ENCODE measurements at regions not wholly inside any gene's neighbourhood (a gene's known extent, or its start where the extent isn't known, plus 50 kb on each side); places are given as distances from the start of the nearest gene placed in this dataset.

DNA sequence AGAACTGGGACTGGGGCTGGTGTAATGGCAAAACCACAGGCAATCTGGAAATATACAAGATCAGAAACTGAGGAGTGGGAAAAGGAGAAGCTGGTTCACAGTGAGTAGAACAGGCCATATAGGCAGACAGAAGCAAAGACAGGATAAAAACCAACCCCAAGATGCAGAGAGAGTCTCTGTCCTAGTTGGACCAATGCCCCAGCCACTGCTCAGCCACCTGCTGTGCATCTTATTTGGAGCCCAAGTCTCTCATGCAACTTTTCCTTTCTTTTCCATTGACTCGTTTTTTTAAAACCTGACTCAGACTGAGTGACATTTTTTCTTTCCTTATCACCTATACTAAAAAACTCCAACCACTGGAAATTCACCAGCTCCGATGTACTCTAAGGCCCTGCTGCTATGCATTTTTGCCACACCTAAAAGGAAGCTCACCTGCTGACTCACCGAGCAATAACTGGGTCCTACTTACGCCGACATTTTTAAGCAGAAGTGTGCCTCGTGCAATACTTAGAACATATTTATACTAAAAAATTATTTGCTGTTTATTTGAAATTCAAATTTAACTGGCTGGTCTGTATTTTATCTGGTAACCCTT lies 100.8 kb upstream of the XYLT1 start:
- Histone ChIP-seq H3K9me2 (ENCODE audit: insufficient read depth, low read length) (no peaks in the 10 kb centered on the region), H3K36me3 (ENCODE audit: insufficient read depth, low read length) (no peaks in the 10 kb centered on the region), H4K20me1 (ENCODE audit: insufficient read depth, low read length) (no peaks in the 10 kb centered on the region), H3K4me2 (ENCODE audit: low read length) (no peak overlapping the region), H3K27ac (ENCODE audit: low read depth, low read length, poor library complexity, severe bottlenecking) (no peak overlapping the region), H2AFZ (ENCODE audit: low read length) (no peak overlapping the region), H3K79me2 (ENCODE audit: insufficient read depth, low read depth, low read length) (no peaks in the 10 kb centered on the region), H3K4me3 (ENCODE audit: low read depth, low read length, poor library complexity, severe bottlenecking) (no peak overlapping the region), H3K9me3 (ENCODE audit: low read length) (no peaks in the 10 kb centered on the region), H3K4me1 (ENCODE audit: insufficient read depth, low read length, poor library complexity, severe bottlenecking) (no peaks in the 10 kb centered on the region)
- no peak for TF ChIP-seq EZH2phosphoT487 (IDR thresholded peaks at IDR 0.05; ENCODE audit: borderline replicate concordance, low read depth, low read length)
- TF ChIP-seq, protein P1, sequence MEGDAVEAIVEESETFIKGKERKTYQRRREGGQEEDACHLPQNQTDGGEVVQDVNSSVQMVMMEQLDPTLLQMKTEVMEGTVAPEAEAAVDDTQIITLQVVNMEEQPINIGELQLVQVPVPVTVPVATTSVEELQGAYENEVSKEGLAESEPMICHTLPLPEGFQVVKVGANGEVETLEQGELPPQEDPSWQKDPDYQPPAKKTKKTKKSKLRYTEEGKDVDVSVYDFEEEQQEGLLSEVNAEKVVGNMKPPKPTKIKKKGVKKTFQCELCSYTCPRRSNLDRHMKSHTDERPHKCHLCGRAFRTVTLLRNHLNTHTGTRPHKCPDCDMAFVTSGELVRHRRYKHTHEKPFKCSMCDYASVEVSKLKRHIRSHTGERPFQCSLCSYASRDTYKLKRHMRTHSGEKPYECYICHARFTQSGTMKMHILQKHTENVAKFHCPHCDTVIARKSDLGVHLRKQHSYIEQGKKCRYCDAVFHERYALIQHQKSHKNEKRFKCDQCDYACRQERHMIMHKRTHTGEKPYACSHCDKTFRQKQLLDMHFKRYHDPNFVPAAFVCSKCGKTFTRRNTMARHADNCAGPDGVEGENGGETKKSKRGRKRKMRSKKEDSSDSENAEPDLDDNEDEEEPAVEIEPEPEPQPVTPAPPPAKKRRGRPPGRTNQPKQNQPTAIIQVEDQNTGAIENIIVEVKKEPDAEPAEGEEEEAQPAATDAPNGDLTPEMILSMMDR (conservative IDR thresholded peaks at IDR 0.05; ENCODE audit: low read length) = no peak
- POLR2A ChIA-PET = no interaction called here
- intact Hi-C loops (cut with micrococcal nuclease; ENCODE audit: unreplicated experiment) = loop anchor here (10.0 kb wide), 2 partner anchors 357 to 707 kb away; no protein-coding TSS in a partner anchor
- no TSS peak for BruUV-seq (replicated peaks)
- no peak for DNase-seq (ENCODE audit: low spot score)
- CTCF ChIA-PET (ENCODE audit: unreplicated experiment) = no interaction called here

DNA sequence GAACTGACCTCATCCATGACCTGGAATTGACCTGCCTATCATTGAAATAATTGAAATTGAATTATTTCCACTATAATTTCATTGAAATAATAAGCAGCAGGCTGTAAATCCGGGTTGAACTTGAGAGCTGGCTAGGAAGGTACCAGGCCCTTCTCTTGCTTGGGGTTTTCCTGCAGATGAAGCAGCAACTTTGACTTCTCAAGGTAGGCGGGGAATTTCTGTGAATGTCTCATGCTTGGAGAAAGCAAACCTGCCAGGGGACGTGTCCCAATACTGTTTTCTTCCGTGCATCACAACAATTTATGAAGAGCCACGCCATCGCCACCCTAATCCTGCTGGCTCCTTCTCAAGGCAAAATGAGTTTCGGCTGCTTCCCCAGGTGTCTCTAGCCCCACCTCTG lies 97.5 kb upstream of the XYLT1 start:
- Histone ChIP-seq H3K27ac (ENCODE audit: low read depth, low read length, poor library complexity, severe bottlenecking) (no peak overlapping the region), H3K36me3 (ENCODE audit: insufficient read depth, low read length) (no peaks in the 10 kb centered on the region), H3K9me2 (ENCODE audit: insufficient read depth, low read length) (no peaks in the 10 kb centered on the region), H2AFZ (ENCODE audit: low read length) (no peak overlapping the region), H3K4me1 (ENCODE audit: insufficient read depth, low read length, poor library complexity, severe bottlenecking) (no peaks in the 10 kb centered on the region), H3K9me3 (ENCODE audit: low read length) (no peaks in the 10 kb centered on the region), H3K4me3 (ENCODE audit: low read depth, low read length, poor library complexity, severe bottlenecking) (no peak overlapping the region), H4K20me1 (ENCODE audit: insufficient read depth, low read length) (no peaks in the 10 kb centered on the region), H3K79me2 (ENCODE audit: insufficient read depth, low read depth, low read length) (no peaks in the 10 kb centered on the region), H3K4me2 (ENCODE audit: low read length) (no peak overlapping the region)
- BruUV-seq (replicated peaks) = no TSS peak
- CTCF ChIA-PET (ENCODE audit: unreplicated experiment) = no interaction called here
- POLR2A ChIA-PET = no interaction called here
- intact Hi-C loops (cut with micrococcal nuclease; ENCODE audit: unreplicated experiment) = no loop called here
- no peak for TF ChIP-seq EZH2phosphoT487 (IDR thresholded peaks at IDR 0.05; ENCODE audit: borderline replicate concordance, low read depth, low read length)
- TF ChIP-seq, protein P1 (conservative IDR thresholded peaks at IDR 0.05; ENCODE audit: low read length) = no peak
- DNase-seq (ENCODE audit: low spot score) = no peak

DNA sequence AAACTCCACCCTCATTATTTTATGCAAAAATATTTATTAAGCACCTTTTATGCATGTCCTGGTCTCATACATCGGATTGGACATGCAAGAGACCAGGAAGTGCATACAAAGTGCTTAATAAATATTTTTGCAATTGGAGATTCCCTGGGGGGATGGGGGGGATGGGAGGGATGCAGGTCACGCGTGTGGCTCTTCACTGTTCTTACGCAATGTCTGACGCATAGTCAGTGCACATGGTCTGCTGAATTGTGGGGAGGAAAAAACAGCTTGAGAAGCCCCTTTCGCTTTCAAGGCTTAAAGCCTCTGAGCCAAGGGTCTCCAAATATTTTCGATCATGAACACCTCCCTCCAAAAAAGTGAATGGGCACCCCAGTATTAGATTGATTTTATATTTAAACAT lies 96.7 kb upstream of the XYLT1 start:
- H3K9me3 ChIP-seq (ENCODE audit: low read length) = no peaks in the 10 kb centered on the region
- H3K4me1 ChIP-seq (ENCODE audit: insufficient read depth, low read length, poor library complexity, severe bottlenecking) = no peaks in the 10 kb centered on the region
- no peak overlapping the region for H3K27ac ChIP-seq (ENCODE audit: low read depth, low read length, poor library complexity, severe bottlenecking)
- H3K9me2 ChIP-seq (ENCODE audit: insufficient read depth, low read length) = no peaks in the 10 kb centered on the region
- no peak overlapping the region for H3K4me2 ChIP-seq (ENCODE audit: low read length)
- H4K20me1 ChIP-seq (ENCODE audit: insufficient read depth, low read length) = no peaks in the 10 kb centered on the region
- H3K79me2 ChIP-seq (ENCODE audit: insufficient read depth, low read depth, low read length) = no peaks in the 10 kb centered on the region
- CTCF ChIA-PET (ENCODE audit: unreplicated experiment) = no interaction called here
- H3K36me3 ChIP-seq (ENCODE audit: insufficient read depth, low read length) = no peaks in the 10 kb centered on the region
- H2AFZ ChIP-seq (ENCODE audit: low read length) = no peak overlapping the region
- no peak for DNase-seq (ENCODE audit: low spot score)
- TF ChIP-seq EZH2phosphoT487 (IDR thresholded peaks at IDR 0.05; ENCODE audit: borderline replicate concordance, low read depth, low read length) = no peak
- no TSS peak for BruUV-seq (replicated peaks)
- POLR2A ChIA-PET = no interaction called here
- H3K4me3 ChIP-seq (ENCODE audit: low read depth, low read length, poor library complexity, severe bottlenecking) = no peak overlapping the region
- intact Hi-C loops (cut with micrococcal nuclease; ENCODE audit: unreplicated experiment) = no loop called here
